HG02588 (cell line): ENCODE measurements at regions not wholly inside any gene's neighbourhood (a gene's known extent, or its start where the extent isn't known, plus 50 kb on each side); places are given as distances from the start of the nearest gene placed in this dataset.

ENCODE experiments used
- ATAC-seq: cut with Tn5 transposase; IDR thresholded peaks from one replicate; pipeline ENCODE4 v1.9.1; 2021; ENCODE audit warnings: mild to moderate bottlenecking, moderate library complexity; ENCODE audit not compliant: unreplicated experiment

- ATAC-seq = peak; percentile 75
Observed at GRCh38 chr13:44237276-44237767, 136.3 kb upstream of the SERP2 start.

- ATAC-seq = no peak
Observed at GRCh38 chr13:44237881-44238421, 135.7 kb upstream of the SERP2 start.

- no peak for ATAC-seq
Observed at GRCh38 chr13:44240611-44241145, 132.9 kb upstream of the SERP2 start.

- ATAC-seq = no peak
Observed at GRCh38 chr13:44241638-44242037, 132.0 kb upstream of the SERP2 start.

GRCh38 chr13:44242766-44243165, 130.9 kb upstream of the SERP2 start:
- ATAC-seq = no peak

- peak; percentile 53 for ATAC-seq
Observed at GRCh38 chr13:44243198-44243857, 130.3 kb upstream of the SERP2 start.

- ATAC-seq = no peak
Observed at GRCh38 chr13:44244288-44244687, 129.3 kb upstream of the SERP2 start.

GRCh38 chr13:44249431-44249836, 124.2 kb upstream of the SERP2 start:
- no peak for ATAC-seq

GRCh38 chr13:44252938-44253337, 120.7 kb upstream of the SERP2 start:
- no peak for ATAC-seq

- no peak for ATAC-seq
Observed at GRCh38 chr13:44255771-44256364, 117.8 kb upstream of the SERP2 start.

GRCh38 chr13:44257796-44258195, 115.8 kb upstream of the SERP2 start:
- no peak for ATAC-seq

GRCh38 chr13:44259045-44260027, 114.3 kb upstream of the SERP2 start:
- peak; percentile 69 for ATAC-seq

- ATAC-seq = no peak
Observed at GRCh38 chr13:44260336-44260735, 113.3 kb upstream of the SERP2 start.

GRCh38 chr13:44263751-44264620, 109.6 kb upstream of the SERP2 start:
- ATAC-seq = no peak

GRCh38 chr13:44266305-44266704, 107.3 kb upstream of the SERP2 start:
- no peak for ATAC-seq

- no peak for ATAC-seq
Observed at GRCh38 chr13:44266772-44267171, 106.9 kb upstream of the SERP2 start.

- no peak for ATAC-seq
Observed at GRCh38 chr13:44267203-44267602, 106.4 kb upstream of the SERP2 start.

- no peak for ATAC-seq
Observed at GRCh38 chr13:44267980-44268379, 105.6 kb upstream of the SERP2 start.

- no peak for ATAC-seq
Observed at GRCh38 chr13:44268980-44269379, 104.6 kb upstream of the SERP2 start.

GRCh38 chr13:44270150-44270549, 103.5 kb upstream of the SERP2 start:
- ATAC-seq = no peak
